ENCODE measurements at regions not wholly inside any gene's neighbourhood (a gene's known extent, or its start where the extent isn't known, plus 50 kb on each side); places are given as distances from the start of the nearest gene placed in this dataset.

GRCh38 chr19:13619203-13619632 lies 112.9 kb upstream of the CACNA1A start:
- DNase-seq = no peak
- intact Hi-C loops (cut with DNase I; ENCODE audit: low total_unique reads) (no loop called here), in situ Hi-C loops (cut with MboI; ENCODE audit: low pct_ligation_motif_present in 1 of 4, low pct_unique_long_range_greater_than_20kb in 1 of 4, low sequenced_read_pairs in 3 of 4) (loop anchor here in 1 of 4 donors (25.0 kb wide), 2 partner anchors 93 to 243 kb away; no protein-coding TSS in a partner anchor)
- peaks cover 24% of the 10 kb centered on the region for H3K27me3 ChIP-seq
- no peaks in the 10 kb centered on the region for H3K4me1 ChIP-seq
- H3K9me3 ChIP-seq = no peaks in the 10 kb centered on the region
- no peaks in the 10 kb centered on the region for H3K36me3 ChIP-seq
- H3K27ac ChIP-seq = no peak overlapping the region
- H3K4me3 ChIP-seq = no peak overlapping the region
- TF ChIP-seq EP300 (IDR thresholded peaks at IDR 0.05; ENCODE audit: low read depth) (no peak), POLR2AphosphoS5 (IDR thresholded peaks at IDR 0.05) (no peak), CTCF (IDR thresholded peaks at IDR 0.05) (no peak), POLR2A (IDR thresholded peaks at IDR 0.05) (no peak)

GRCh38 chr19:13615890-13616289 lies 109.6 kb upstream of the CACNA1A start:
- WGBS, 2 donors (ENCODE audit: low coverage in 1 of 2) = 48 to 59% methylated on average over 7 to 9 of the region's 9 CpGs
- H3K27me3 ChIP-seq = peaks cover 4% of the 10 kb centered on the region
- no peaks in the 10 kb centered on the region for H3K9me3 ChIP-seq
- no peak overlapping the region for H3K27ac ChIP-seq
- in situ Hi-C loops (cut with MboI; ENCODE audit: low pct_ligation_motif_present in 1 of 4, low pct_unique_long_range_greater_than_20kb in 1 of 4, low sequenced_read_pairs in 3 of 4) = loop anchor here in 1 of 4 donors (25.0 kb wide), 2 partner anchors 96 to 246 kb away; no protein-coding TSS in a partner anchor
- no peaks in the 10 kb centered on the region for H3K36me3 ChIP-seq
- TF ChIP-seq EP300 (IDR thresholded peaks at IDR 0.05; ENCODE audit: low read depth) (no peak), POLR2A (IDR thresholded peaks at IDR 0.05) (no peak), CTCF (IDR thresholded peaks at IDR 0.05) (no peak), POLR2AphosphoS5 (IDR thresholded peaks at IDR 0.05) (no peak)
- H3K4me1 ChIP-seq = no peaks in the 10 kb centered on the region
- intact Hi-C loops (cut with DNase I; ENCODE audit: low total_unique reads) = no loop called here
- DNase-seq = no peak
- no peak overlapping the region for H3K4me3 ChIP-seq

DNA sequence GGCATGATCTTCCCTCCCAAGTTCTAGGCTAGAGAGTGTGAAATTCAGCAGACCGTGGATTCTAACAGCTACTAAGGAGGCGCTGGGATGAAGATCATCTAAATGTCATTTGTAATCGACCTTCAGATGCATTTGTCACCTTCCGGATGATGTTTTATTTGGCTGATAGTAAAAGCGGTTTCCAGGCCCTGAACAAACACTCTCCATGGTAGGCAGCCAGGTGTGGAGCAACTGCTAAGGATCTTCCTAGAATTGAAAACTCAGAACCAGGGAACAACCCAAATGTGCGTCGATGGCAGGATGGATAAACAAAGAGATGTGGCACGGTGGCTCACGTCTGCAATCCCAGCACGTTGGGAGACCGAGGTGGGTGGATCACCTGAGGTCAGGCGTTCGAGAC lies 107.2 kb upstream of the CACNA1A start:
- no peak overlapping the region for H3K27ac ChIP-seq
- H3K36me3 ChIP-seq = no peaks in the 10 kb centered on the region
- 50 to 65% methylated on average over 2 to 13 of the region's 13 CpGs for WGBS, 2 donors (ENCODE audit: low coverage in 1 of 2)
- DNase-seq = no peak
- H3K4me3 ChIP-seq = no peak overlapping the region
- peaks cover 0 to 4% (median 0%) of the 10 kb centered on the region in 4 donors for H3K4me1 ChIP-seq
- H3K27me3 ChIP-seq = no peaks in the 10 kb centered on the region
- no peaks in the 10 kb centered on the region for H3K9me3 ChIP-seq
- TF ChIP-seq POLR2A (IDR thresholded peaks at IDR 0.05) (no peak), POLR2AphosphoS5 (IDR thresholded peaks at IDR 0.05) (no peak), CTCF (IDR thresholded peaks at IDR 0.05) (no peak)
- in situ Hi-C loops (cut with MboI; ENCODE audit: low pct_ligation_motif_present in 1 of 4, low pct_unique_long_range_greater_than_20kb in 1 of 4, low sequenced_read_pairs in 3 of 4) = loop anchor here in 1 of 4 donors (25.0 kb wide), 2 partner anchors 99 to 249 kb away; no protein-coding TSS in a partner anchor
- intact Hi-C loops (cut with DNase I; ENCODE audit: low total_unique reads) = no loop called here

GRCh38 chr19:13611596-13611995 lies 105.3 kb upstream of the CACNA1A start:
- TF ChIP-seq POLR2AphosphoS5 (IDR thresholded peaks at IDR 0.05) (no peak), EP300 (IDR thresholded peaks at IDR 0.05; ENCODE audit: low read depth) (no peak), CTCF (IDR thresholded peaks at IDR 0.05) (no peak), POLR2A (IDR thresholded peaks at IDR 0.05) (no peak)
- Histone ChIP-seq H3K36me3 (no peaks in the 10 kb centered on the region), H3K27ac (no peak overlapping the region), H3K4me1 (peaks cover 0 to 4% (median 0%) of the 10 kb centered on the region in 4 donors), H3K9me3 (no peaks in the 10 kb centered on the region), H3K27me3 (no peaks in the 10 kb centered on the region), H3K4me3 (no peak overlapping the region)
- intact Hi-C loops (cut with DNase I; ENCODE audit: low total_unique reads) (no loop called here), in situ Hi-C loops (cut with MboI; ENCODE audit: low pct_ligation_motif_present in 1 of 4, low pct_unique_long_range_greater_than_20kb in 1 of 4, low sequenced_read_pairs in 3 of 4) (loop anchor here in 1 of 4 donors (25.0 kb wide), 2 partner anchors 101 to 251 kb away; no protein-coding TSS in a partner anchor)
- no peak for DNase-seq
- WGBS, 2 donors (ENCODE audit: low coverage in 1 of 2) = 63 to 82% methylated on average over 1 to 2 of the region's 2 CpGs
